Neuron (in vitro differentiated cells): ENCODE measurements at regions not wholly inside any gene's neighbourhood (a gene's known extent, or its start where the extent isn't known, plus 50 kb on each side); places are given as distances from the start of the nearest gene placed in this dataset.
"Not testable (repeated sequence)": the region's sequence is repeated elsewhere in the genome, so short reads cannot be mapped to it uniquely, and the experiment has no call there.

Source experiments
- H2AFZ ChIP-seq: one replicate; pipeline ENCODE4 v1.6.1; 2013; ENCODE audit warnings: low read depth, mild to moderate bottlenecking, inconsistent platforms, low read length, moderate library complexity
- H3K27me3 ChIP-seq: one replicate; pipeline ENCODE4 v1.6.1; 2013; ENCODE audit warnings: low read length; ENCODE audit not compliant: insufficient read depth
- H3K36me3 ChIP-seq: one replicate; pipeline ENCODE4 v1.6.1; 2013; ENCODE audit warnings: low read length; ENCODE audit not compliant: insufficient read depth
- H3K4me1 ChIP-seq: one replicate; pipeline ENCODE4 v1.6.1; 2013; ENCODE audit warnings: low read length; ENCODE audit not compliant: insufficient read depth
- H3K4me3 ChIP-seq: 2 replicates; pipeline ENCODE4 v1.5.1; 2013; ENCODE audit warnings: mild to moderate bottlenecking, low read length, moderate library complexity
- H3K9me3 ChIP-seq: one replicate; pipeline ENCODE4 v1.6.1; 2013; ENCODE audit warnings: low read length

- Histone ChIP-seq H2AFZ (no peak overlapping the region), H3K4me3 (no peak overlapping the region), H3K36me3 (no peaks in the 10 kb centered on the region), H3K27me3 (peaks cover 8% of the 10 kb centered on the region), H3K9me3 (no peaks in the 10 kb centered on the region), H3K4me1 (no peaks in the 10 kb centered on the region)
Measured at GRCh38 chr6:125379174-125379573, 77.4 kb upstream of the HDDC2 start.

GRCh38 chr6:125380474-125380873 is 78.7 kb upstream of the HDDC2 start:
- H2AFZ ChIP-seq: no peak overlapping the region
- no peaks in the 10 kb centered on the region for H3K4me1 ChIP-seq
- H3K27me3 ChIP-seq: peaks cover 8% of the 10 kb centered on the region
- H3K9me3 ChIP-seq: no peaks in the 10 kb centered on the region
- H3K36me3 ChIP-seq: no peaks in the 10 kb centered on the region
- no peak overlapping the region for H3K4me3 ChIP-seq

GRCh38 chr6:125386337-125386736 is 84.6 kb upstream of the HDDC2 start:
- not testable (repeated sequence) for H3K9me3 ChIP-seq, H3K36me3 ChIP-seq, H3K4me1 ChIP-seq, H3K4me3 ChIP-seq, H3K27me3 ChIP-seq, H2AFZ ChIP-seq

- H3K4me1 ChIP-seq: no peaks in the 10 kb centered on the region
- no peaks in the 10 kb centered on the region for H3K9me3 ChIP-seq
- no peaks in the 10 kb centered on the region for H3K36me3 ChIP-seq
- H3K4me3 ChIP-seq: no peak overlapping the region
- H3K27me3 ChIP-seq: no peaks in the 10 kb centered on the region
- no peak overlapping the region for H2AFZ ChIP-seq
Measured at GRCh38 chr6:125392682-125393081, 90.9 kb upstream of the HDDC2 start.

GRCh38 chr6:125393449-125393858 is 91.7 kb upstream of the HDDC2 start:
- no peaks in the 10 kb centered on the region for H3K27me3 ChIP-seq
- H3K9me3 ChIP-seq: no peaks in the 10 kb centered on the region
- H3K4me3 ChIP-seq: no peak overlapping the region
- H3K4me1 ChIP-seq: no peaks in the 10 kb centered on the region
- H3K36me3 ChIP-seq: no peaks in the 10 kb centered on the region
- no peak overlapping the region for H2AFZ ChIP-seq

- Histone ChIP-seq H2AFZ (no peak overlapping the region), H3K4me1 (no peaks in the 10 kb centered on the region), H3K36me3 (no peaks in the 10 kb centered on the region), H3K9me3 (no peaks in the 10 kb centered on the region), H3K4me3 (no peak overlapping the region), H3K27me3 (peaks cover 5% of the 10 kb centered on the region)
Measured at GRCh38 chr6:125406741-125407140, 105.0 kb upstream of the HDDC2 start.

- Histone ChIP-seq H3K9me3 (no peaks in the 10 kb centered on the region), H3K27me3 (no peaks in the 10 kb centered on the region), H3K4me3 (no peak overlapping the region), H3K36me3 (no peaks in the 10 kb centered on the region), H2AFZ (no peak overlapping the region), H3K4me1 (no peaks in the 10 kb centered on the region)
Measured at GRCh38 chr6:125414507-125414906, 112.7 kb upstream of the HDDC2 start.

- Histone ChIP-seq H2AFZ (no peak overlapping the region), H3K27me3 (peaks cover 1% of the 10 kb centered on the region), H3K36me3 (no peaks in the 10 kb centered on the region), H3K9me3 (no peaks in the 10 kb centered on the region), H3K4me1 (no peaks in the 10 kb centered on the region), H3K4me3 (no peak overlapping the region)
Measured at GRCh38 chr6:125415913-125416312, 114.1 kb upstream of the HDDC2 start.

- H3K9me3 ChIP-seq: no peaks in the 10 kb centered on the region
- peaks cover 6% of the 10 kb centered on the region for H3K4me1 ChIP-seq
- peaks cover 3% of the 10 kb centered on the region for H3K27me3 ChIP-seq
- H3K36me3 ChIP-seq: no peaks in the 10 kb centered on the region
- H3K4me3 ChIP-seq: no peak overlapping the region
- no peak overlapping the region for H2AFZ ChIP-seq
Measured at GRCh38 chr6:125421836-125422235, 120.1 kb upstream of the HDDC2 start.

GRCh38 chr6:125423047-125423446 is 121.3 kb upstream of the HDDC2 start:
- H2AFZ ChIP-seq: no peak overlapping the region
- peaks cover 3% of the 10 kb centered on the region for H3K27me3 ChIP-seq
- peaks cover 6% of the 10 kb centered on the region for H3K4me1 ChIP-seq
- H3K36me3 ChIP-seq: no peaks in the 10 kb centered on the region
- no peak overlapping the region for H3K4me3 ChIP-seq
- H3K9me3 ChIP-seq: no peaks in the 10 kb centered on the region

- no peaks in the 10 kb centered on the region for H3K4me1 ChIP-seq
- no peak overlapping the region for H3K4me3 ChIP-seq
- no peaks in the 10 kb centered on the region for H3K27me3 ChIP-seq
- H3K9me3 ChIP-seq: no peaks in the 10 kb centered on the region
- H3K36me3 ChIP-seq: no peaks in the 10 kb centered on the region
- H2AFZ ChIP-seq: no peak overlapping the region
Measured at GRCh38 chr6:125431971-125432370, 130.2 kb upstream of the HDDC2 start.

- Histone ChIP-seq H3K4me3 (no peak overlapping the region), H3K4me1 (no peaks in the 10 kb centered on the region), H3K9me3 (no peaks in the 10 kb centered on the region), H3K36me3 (no peaks in the 10 kb centered on the region), H3K27me3 (no peaks in the 10 kb centered on the region), H2AFZ (no peak overlapping the region)
Measured at GRCh38 chr6:125432963-125433362, 131.2 kb upstream of the HDDC2 start.

- Histone ChIP-seq H3K4me1 (no peaks in the 10 kb centered on the region), H3K27me3 (no peaks in the 10 kb centered on the region), H3K36me3 (no peaks in the 10 kb centered on the region), H3K4me3 (no peak overlapping the region), H3K9me3 (no peaks in the 10 kb centered on the region), H2AFZ (no peak overlapping the region)
Measured at GRCh38 chr6:125434760-125435159, 133.0 kb upstream of the HDDC2 start.

GRCh38 chr6:125439512-125439911 is 137.7 kb upstream of the HDDC2 start:
- H3K9me3 ChIP-seq: no peaks in the 10 kb centered on the region
- no peak overlapping the region for H3K4me3 ChIP-seq
- no peaks in the 10 kb centered on the region for H3K36me3 ChIP-seq

More at GRCh38 chr6:125439512-125439911, 137.7 kb upstream of the HDDC2 start:
- Histone ChIP-seq H3K27me3 (no peaks in the 10 kb centered on the region), H3K4me1 (peaks cover 6% of the 10 kb centered on the region), H2AFZ (no peak overlapping the region)
